Posterior cingulate gyrus (tissue), 11 donors: ENCODE measurements at regions not wholly inside any gene's neighbourhood (a gene's known extent, or its start where the extent isn't known, plus 50 kb on each side); places are given as distances from the start of the nearest gene placed in this dataset.
"Not testable (repeated sequence)": the region's sequence is repeated elsewhere in the genome, so short reads cannot be mapped to it uniquely, and the experiment has no call there.

Source experiments
- DNase-seq, 10 donors: peaks; one replicate each; pipeline versions ENCODE4 v3.0.0 to v3.0.0-alpha.2; 2020 to 2021; ENCODE audit warnings: mixed read lengths in 3 of 10
- intact Hi-C: fragments of 100-400 bp; cut with DNase I; formaldehyde crosslinking; loops from one replicate; pipeline ENCODE4 v1.15.1; 2023

GRCh38 chrX:109184506-109185139 lies 297.3 kb downstream of the GUCY2F start:
- DNase-seq = no peak
- intact Hi-C loops = no loop called here

DNA sequence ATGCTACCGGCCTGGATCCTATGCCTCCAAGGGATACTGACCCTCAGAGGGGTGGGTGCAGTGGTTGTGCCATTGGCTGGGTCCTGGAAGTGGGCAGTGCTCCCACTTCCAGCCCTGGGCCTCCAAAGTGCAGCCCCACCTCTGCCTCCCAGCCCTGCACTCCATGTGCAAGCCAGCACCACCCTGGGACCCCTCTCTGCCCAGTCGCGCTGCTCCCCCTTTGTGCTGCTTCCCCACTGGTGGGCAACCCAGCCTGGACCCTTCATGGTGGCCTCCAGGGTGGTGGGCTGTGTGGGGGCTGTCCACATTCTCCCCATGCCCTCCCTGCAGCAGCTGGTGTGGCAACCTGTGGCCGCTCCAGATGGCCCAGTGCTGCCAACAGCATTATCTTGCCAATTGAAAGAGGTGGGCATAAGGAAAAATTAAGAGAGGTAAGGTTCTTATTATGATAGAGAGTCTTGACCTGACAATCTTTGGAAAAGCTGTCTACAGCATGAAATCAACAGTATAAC lies 309.7 kb downstream of the GUCY2F start:
- DNase-seq = peak in 2 of 10 donors; percentile 52
- intact Hi-C loops = no loop called here

GRCh38 chrX:109155161-109155560 lies 326.7 kb downstream of the GUCY2F start:
- DNase-seq = no peak
- intact Hi-C loops = no loop called here

- intact Hi-C loops, DNase-seq: not testable (repeated sequence)
Measured at GRCh38 chrX:109144173-109144572, 337.7 kb downstream of the GUCY2F start.

DNA sequence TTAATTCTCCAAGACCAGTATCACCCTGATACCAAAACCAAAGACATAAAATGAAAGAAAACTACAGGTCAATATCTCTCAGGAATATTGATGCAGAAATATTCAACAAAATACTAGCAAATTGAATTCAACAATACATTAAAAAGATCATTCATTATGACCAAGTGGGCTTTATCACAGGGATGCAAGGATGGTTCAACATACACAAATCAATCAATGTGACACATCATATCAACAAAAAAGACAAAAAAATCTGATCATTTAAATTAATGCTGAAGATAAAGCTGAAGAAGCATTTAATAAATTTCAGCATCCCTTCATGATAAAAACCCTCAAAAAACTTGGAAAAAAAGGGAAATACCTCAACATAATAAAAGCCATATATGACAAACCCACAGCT lies 341.4 kb downstream of the GUCY2F start:
- no peak for DNase-seq
- intact Hi-C loops = no loop called here

DNA sequence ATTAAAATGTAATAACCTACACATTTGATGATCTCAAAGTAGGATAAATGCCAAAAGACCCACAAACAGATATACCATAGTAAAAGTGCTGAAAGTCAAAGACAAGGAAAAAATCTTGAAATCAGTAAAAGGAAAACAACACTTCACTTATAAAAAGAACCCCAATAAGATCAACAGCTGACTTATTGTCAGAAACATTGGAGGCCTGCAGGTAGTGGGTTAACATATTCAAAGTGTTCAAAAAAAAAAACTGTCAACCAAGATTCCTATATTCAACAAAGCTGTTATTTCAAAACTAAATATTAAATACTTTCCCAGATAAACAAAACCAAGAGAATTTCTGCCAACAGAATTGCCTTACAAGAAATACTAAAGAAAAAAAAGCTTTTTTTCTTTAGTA lies 347.1 kb downstream of the GUCY2F start:
- no peak for DNase-seq
- intact Hi-C loops = no loop called here

- no peak for DNase-seq
- intact Hi-C loops = no loop called here
Measured at GRCh38 chrX:109125304-109125703, 356.6 kb downstream of the GUCY2F start.

- DNase-seq = no peak
- intact Hi-C loops = no loop called here
Measured at GRCh38 chrX:109089359-109089758, 353.0 kb upstream of the IRS4 start.

DNA sequence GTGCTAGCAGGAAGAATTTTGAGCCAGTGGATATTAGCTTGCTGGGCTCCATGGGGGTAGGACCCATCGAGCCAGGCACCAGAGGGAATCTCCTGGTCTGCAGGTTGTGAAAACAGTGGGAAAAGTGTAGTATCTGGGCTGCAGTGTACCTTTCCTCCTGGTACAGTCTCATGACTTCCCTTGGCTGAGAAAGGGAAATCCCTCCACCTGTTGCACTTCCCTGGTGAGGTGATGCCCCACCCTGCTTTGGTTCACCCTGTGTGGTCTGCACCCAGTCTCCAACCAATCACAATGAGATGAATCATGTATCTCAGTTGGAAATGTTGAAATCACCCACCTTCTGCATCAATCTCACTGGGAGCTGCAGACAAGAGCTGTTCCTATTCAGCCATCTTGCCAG lies 341.4 kb upstream of the IRS4 start:
- intact Hi-C loops = no loop called here
- no peak for DNase-seq

DNA sequence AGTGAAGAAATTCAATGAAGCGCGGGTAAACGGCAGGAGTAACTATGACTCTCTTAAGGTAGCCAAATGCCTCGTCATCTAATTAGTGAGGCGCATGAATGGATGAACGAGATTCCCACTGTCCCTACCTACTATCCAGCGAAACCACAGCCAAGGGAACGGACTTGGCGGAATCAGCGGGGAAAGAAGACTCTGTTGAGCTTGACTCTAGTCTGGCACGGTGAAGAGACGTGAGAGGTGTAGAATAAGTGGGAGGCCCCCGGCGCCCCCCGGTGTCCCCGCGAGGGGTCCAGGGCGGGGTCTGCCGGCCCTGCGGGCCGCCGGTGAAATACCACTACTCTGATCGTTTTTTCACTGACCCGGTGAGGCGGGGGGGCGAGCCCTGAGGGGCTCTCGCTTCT lies 317.8 kb upstream of the IRS4 start:
- intact Hi-C loops = not testable (repeated sequence)

DNA sequence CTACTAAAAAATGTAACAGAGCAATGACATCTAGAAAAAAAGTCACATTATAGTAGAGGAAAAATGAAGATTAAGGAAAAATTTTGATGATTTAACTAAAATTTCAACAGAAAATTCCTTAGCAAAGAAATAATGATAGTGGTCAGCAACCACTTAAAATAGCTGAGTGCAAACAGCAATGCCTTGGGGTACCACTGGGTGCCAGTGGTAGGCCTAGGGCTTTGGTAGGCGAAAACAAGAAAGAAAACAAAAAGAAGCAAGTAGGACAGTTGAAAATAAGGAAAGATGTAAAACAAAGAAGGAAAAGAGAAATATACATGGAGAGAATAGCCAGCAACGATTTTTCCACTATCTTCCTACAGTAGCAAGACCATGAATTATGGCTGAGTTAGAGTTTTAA lies 313.5 kb upstream of the IRS4 start:
- intact Hi-C loops = no loop called here

More for the DNA sequence above, 317.8 kb upstream of the IRS4 start:
- DNase-seq = peak in 6 of 10 donors; percentile 4 to 76 (median 12)

GRCh38 chrX:109049416-109049815 lies 313.1 kb upstream of the IRS4 start:
- intact Hi-C loops = no loop called here
- no peak for DNase-seq

More for the DNA sequence above, 313.5 kb upstream of the IRS4 start:
- DNase-seq = no peak

GRCh38 chrX:109040057-109040456 lies 303.7 kb upstream of the IRS4 start:
- no peak for DNase-seq
- intact Hi-C loops = no loop called here

DNA sequence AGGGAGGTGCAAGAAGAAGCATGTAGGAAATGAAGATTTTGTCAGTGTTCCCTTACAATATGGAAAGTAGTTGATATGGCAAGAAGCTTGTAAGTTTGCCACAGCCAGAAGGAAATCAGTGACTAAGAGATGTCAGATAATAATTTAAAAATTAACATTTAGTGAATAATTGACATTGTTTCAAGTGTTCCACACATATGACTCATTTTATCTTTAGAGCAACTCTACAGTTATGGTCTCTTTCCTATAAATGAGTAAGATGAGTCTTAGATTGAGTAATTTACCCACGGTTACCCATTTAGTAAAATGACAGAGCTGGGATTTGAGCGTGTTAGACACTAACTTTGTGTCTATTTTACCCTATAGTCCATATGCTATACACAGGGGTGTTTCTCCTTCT lies 300.3 kb upstream of the IRS4 start:
- no peak for DNase-seq
- intact Hi-C loops = no loop called here

GRCh38 chrX:108993909-108994308 lies 257.5 kb upstream of the IRS4 start:
- intact Hi-C loops = no loop called here
- DNase-seq = no peak

DNA sequence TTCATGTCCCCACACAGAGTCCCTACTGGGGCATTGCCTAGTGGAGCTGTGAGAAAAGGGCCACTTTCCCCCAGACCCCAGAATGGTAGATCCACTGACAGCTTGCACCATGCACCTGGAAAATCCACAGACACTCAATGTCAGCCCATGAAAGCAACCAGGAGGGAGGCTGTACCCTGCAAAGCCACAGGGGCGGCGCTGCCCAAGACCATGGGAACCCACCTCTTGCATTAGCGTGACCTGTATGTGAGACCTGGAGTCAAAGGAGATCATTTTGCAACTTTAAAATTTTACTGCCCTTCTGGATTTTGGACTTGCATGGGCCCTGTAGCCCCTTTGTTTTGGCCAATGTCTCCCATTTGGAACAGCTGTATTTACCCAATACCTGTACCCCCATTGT lies 236.5 kb upstream of the IRS4 start:
- intact Hi-C loops = not testable (repeated sequence)
- peak in 2 of 10 donors; percentile 52 to 62 for DNase-seq

- DNase-seq = no peak
- intact Hi-C loops = no loop called here
Measured at GRCh38 chrX:108947205-108947604, 210.8 kb upstream of the IRS4 start.

DNA sequence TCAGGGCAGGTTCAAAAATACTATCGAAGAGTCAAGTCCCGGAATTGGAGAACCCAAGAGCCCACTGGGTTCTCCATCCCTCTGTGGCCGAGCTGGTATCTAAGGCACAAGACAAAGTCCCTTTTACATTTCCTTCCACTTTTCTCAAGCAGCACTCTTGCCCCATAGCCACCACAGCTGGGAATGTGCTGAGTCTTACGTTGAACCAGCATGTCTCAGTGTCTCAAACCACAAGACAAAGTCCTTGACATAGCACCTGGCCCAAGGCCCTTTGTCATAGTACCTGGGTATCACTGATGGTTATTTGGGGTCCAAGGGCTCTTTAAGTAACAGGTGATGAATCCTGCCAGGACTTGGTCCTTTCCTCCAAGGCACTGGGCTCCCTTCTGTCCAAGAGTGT lies 210.2 kb upstream of the IRS4 start:
- DNase-seq = no peak
- intact Hi-C loops = no loop called here

DNA sequence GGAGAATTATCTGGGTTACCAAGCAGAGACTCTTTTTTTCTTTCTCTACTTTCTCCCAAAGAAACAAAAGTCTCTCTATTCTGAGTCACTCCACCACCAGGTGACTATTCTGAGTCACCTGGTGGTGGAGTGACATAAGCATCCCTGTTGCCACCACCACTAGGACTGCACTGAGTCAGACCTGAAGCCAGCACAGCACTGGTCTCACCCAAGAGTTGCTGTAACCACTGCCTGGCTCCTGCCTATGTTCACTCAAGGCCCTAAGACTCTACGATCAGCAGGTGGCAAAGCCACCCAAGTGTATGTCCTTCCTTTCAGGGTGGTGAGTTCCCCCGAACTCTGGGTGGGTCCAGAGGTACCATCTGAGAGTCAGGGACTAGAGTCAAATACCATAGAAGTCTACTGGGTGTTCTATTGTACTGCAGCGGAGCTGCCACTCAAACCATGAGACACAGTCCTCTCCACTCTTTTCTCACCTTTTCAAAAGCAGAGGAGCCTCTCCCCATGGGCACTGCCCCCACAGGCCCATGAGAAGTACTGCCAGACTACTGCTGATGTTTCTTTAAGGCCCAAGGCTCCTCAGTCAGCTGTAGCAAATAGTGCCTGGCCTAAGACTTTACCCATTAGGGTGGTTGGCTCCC lies 209.6 kb upstream of the IRS4 start:
- intact Hi-C loops = no loop called here
- no peak for DNase-seq

DNA sequence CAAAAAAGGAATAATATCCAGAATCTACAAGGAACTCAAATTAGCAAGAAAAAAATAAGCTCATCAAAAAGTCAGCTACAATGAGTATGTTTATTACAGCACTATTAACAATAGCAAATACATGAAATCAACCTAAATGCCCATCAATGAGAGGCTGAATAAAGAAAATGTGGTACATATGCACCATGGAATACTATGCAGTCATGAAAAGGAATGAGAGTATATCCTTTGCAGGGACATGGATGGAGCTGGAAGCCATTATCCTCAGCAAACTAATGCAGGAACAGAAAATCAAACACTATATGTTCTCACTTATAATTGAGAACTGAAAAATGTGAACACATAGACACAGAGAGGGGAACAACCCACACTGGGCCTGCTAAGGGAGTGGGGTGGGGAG lies 178.4 kb upstream of the IRS4 start:
- no peak for DNase-seq

DNA sequence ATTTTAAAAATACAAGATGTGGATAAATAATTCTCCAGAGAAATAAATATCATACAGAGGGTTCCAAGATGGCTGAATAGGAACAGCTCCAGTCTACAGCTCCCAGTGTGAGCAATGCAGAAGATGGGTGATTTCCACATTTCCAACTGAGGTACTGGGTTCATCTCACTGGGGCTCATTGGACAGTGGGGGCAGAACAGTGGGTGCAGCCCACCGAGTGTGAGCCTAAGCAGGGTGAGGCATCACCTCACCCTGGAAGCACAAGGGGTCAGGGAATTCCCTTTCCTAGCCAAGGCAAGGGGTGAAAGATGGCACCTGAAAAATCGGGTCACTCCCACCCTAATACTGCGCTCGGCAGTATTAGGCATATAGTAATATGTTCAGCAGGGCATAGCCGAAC lies 167.5 kb upstream of the IRS4 start:
- DNase-seq = peak in 1 of 10 donors; percentile 64
- intact Hi-C loops = not testable (repeated sequence)

More for the DNA sequence above, 178.4 kb upstream of the IRS4 start:
- intact Hi-C loops = no loop called here

GRCh38 chrX:108900333-108900732 lies 164.0 kb upstream of the IRS4 start:
- intact Hi-C loops = no loop called here

More at GRCh38 chrX:108900333-108900732, 164.0 kb upstream of the IRS4 start:
- DNase-seq = no peak
